ENCODE measurements at regions not wholly inside any gene's neighbourhood (a gene's known extent, or its start where the extent isn't known, plus 50 kb on each side); places are given as distances from the start of the nearest gene placed in this dataset.

DNA sequence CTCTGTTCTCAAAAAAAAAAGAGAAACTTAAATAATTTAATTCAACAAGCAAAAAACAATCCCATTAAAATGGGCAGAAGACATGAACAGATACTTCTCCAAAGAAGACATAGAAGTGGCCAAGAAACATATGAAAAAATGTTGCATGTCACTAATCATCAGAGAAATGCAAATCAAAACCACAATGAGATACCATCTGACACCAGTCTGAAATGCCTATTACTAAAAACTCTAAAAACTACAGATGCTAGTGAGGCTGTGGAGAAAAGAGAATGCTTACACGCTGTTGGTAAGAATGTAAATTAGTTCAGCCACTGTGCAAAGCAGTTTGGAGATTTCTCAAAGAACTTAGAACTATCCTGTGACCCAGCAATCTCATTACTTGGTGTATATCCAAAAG, 382.9 kb downstream of the OTOL1 start:
- TF ChIP-seq, protein P1, sequence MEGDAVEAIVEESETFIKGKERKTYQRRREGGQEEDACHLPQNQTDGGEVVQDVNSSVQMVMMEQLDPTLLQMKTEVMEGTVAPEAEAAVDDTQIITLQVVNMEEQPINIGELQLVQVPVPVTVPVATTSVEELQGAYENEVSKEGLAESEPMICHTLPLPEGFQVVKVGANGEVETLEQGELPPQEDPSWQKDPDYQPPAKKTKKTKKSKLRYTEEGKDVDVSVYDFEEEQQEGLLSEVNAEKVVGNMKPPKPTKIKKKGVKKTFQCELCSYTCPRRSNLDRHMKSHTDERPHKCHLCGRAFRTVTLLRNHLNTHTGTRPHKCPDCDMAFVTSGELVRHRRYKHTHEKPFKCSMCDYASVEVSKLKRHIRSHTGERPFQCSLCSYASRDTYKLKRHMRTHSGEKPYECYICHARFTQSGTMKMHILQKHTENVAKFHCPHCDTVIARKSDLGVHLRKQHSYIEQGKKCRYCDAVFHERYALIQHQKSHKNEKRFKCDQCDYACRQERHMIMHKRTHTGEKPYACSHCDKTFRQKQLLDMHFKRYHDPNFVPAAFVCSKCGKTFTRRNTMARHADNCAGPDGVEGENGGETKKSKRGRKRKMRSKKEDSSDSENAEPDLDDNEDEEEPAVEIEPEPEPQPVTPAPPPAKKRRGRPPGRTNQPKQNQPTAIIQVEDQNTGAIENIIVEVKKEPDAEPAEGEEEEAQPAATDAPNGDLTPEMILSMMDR (IDR thresholded peaks at IDR 0.05; ENCODE audit: insufficient read depth in 1 of 2, low read depth in 1 of 2, low read length in 1 of 2, severe bottlenecking in 1 of 2, unreplicated experiment in 1 of 2): no peak
- Histone ChIP-seq H3K4me3 (ENCODE audit: low read depth, low read length) (no peak overlapping the region), H3K36me3 (ENCODE audit: control insufficient read depth, insufficient read depth, low read length) (no peaks in the 10 kb centered on the region), H3K9me3 (no peaks in the 10 kb centered on the region), H3K4me1 (peaks cover 2% of the 10 kb centered on the region; the same call in 1 of the 2 replicates), H3K27me3 (replicated peaks; ENCODE audit: control insufficient read depth, insufficient read depth, low read length) (no peaks in the 10 kb centered on the region)
- Mint-ChIP-seq H3K27me3 (ENCODE audit: insufficient read depth, unreplicated experiment) (peaks cover 3% of the 10 kb centered on the region), H3K4me1 (ENCODE audit: low read depth, unreplicated experiment) (no peaks in the 10 kb centered on the region), H3K4me3 (ENCODE audit: unreplicated experiment) (no peak overlapping the region), H3K9me3 (ENCODE audit: unreplicated experiment) (peaks cover 8% of the 10 kb centered on the region), H3K27ac (ENCODE audit: unreplicated experiment) (no peak overlapping the region), H3K36me3 (ENCODE audit: insufficient read depth, unreplicated experiment) (no peaks in the 10 kb centered on the region)
- no TSS peak for BruUV-seq (replicated peaks)
- ChIA-PET POLR2A (no interaction called here), CTCF (no interaction called here)
- intact Hi-C loops (cut with micrococcal nuclease; ENCODE audit: unreplicated experiment): no loop called here
- DNase-seq: no peak

DNA sequence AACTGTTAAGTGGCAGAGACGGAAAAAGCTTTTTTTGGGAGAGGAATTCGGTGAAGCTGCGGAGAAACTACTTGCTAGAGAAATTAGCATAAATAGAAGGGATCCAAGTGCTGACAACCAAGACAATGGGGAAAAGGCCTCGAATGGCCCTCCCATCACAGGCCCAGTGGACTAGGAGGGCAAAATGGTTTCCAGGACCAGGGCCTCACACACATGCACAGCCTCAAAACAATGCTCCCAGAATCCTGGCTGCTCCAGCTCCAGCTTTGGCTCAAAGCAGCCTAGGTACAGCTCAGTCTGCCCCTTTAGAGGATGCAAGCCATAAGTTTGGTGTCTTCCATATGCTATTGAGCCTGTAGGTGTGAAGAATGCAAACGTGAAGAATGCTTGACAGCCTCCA, 388.2 kb downstream of the OTOL1 start:
- Histone ChIP-seq H3K4me3 (ENCODE audit: low read depth, low read length) (no peak overlapping the region), H3K9me3 (peaks cover 6% of the 10 kb centered on the region; the same call in 1 of the 2 replicates), H3K4me1 (peaks cover 4% of the 10 kb centered on the region; the same call in 1 of the 2 replicates), H3K36me3 (ENCODE audit: control insufficient read depth, insufficient read depth, low read length) (no peaks in the 10 kb centered on the region), H3K27me3 (replicated peaks; ENCODE audit: control insufficient read depth, insufficient read depth, low read length) (no peaks in the 10 kb centered on the region)
- TF ChIP-seq, protein P1 (IDR thresholded peaks at IDR 0.05; ENCODE audit: insufficient read depth in 1 of 2, low read depth in 1 of 2, low read length in 1 of 2, severe bottlenecking in 1 of 2, unreplicated experiment in 1 of 2): no peak
- BruUV-seq (replicated peaks): no TSS peak
- Mint-ChIP-seq H3K27me3 (ENCODE audit: insufficient read depth, unreplicated experiment) (no peaks in the 10 kb centered on the region), H3K36me3 (ENCODE audit: insufficient read depth, unreplicated experiment) (no peaks in the 10 kb centered on the region), H3K4me1 (ENCODE audit: low read depth, unreplicated experiment) (no peaks in the 10 kb centered on the region), H3K9me3 (ENCODE audit: unreplicated experiment) (peaks cover 12% of the 10 kb centered on the region), H3K4me3 (ENCODE audit: unreplicated experiment) (no peak overlapping the region), H3K27ac (ENCODE audit: unreplicated experiment) (no peak overlapping the region)
- CTCF ChIA-PET: no interaction called here
- POLR2A ChIA-PET: no interaction called here
- DNase-seq: no peak
- intact Hi-C loops (cut with micrococcal nuclease; ENCODE audit: unreplicated experiment): no loop called here

DNA sequence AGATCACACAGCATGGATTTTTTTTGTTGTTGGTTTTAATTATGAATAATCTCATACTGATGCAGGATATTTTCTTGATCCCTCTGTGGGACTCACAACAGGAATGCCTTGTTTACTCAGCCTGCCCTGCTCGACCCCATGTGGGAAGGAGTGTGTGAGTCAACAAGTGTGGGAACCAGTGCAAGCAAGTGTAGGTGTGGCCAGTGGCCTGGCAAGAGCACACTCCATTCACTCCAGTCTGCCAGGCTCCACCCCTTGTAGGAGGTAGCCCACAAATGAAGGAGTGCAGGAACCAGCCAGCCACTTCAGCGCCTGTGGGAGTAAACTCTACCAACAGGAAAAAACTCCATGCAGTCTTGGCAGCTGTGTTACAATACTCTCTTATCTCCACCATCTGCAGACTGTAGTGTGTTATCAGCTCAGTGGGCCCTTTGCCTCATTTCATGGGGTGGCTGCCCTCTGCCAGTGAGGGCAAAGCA, 393.6 kb downstream of the OTOL1 start:
- Mint-ChIP-seq H3K36me3 (ENCODE audit: insufficient read depth, unreplicated experiment) (no peaks in the 10 kb centered on the region), H3K27me3 (ENCODE audit: insufficient read depth, unreplicated experiment) (no peaks in the 10 kb centered on the region), H3K4me3 (ENCODE audit: unreplicated experiment) (no peak overlapping the region), H3K4me1 (ENCODE audit: low read depth, unreplicated experiment) (no peaks in the 10 kb centered on the region), H3K27ac (ENCODE audit: unreplicated experiment) (no peak overlapping the region), H3K9me3 (ENCODE audit: unreplicated experiment) (no peaks in the 10 kb centered on the region)
- TF ChIP-seq, protein P1 (IDR thresholded peaks at IDR 0.05; ENCODE audit: insufficient read depth in 1 of 2, low read depth in 1 of 2, low read length in 1 of 2, severe bottlenecking in 1 of 2, unreplicated experiment in 1 of 2): no peak
- no TSS peak for BruUV-seq (replicated peaks)
- Histone ChIP-seq H3K4me3 (ENCODE audit: low read depth, low read length) (no peak overlapping the region), H3K27me3 (replicated peaks; ENCODE audit: control insufficient read depth, insufficient read depth, low read length) (no peaks in the 10 kb centered on the region), H3K36me3 (ENCODE audit: control insufficient read depth, insufficient read depth, low read length) (no peaks in the 10 kb centered on the region), H3K9me3 (peaks cover 2% of the 10 kb centered on the region; the same call in 1 of the 2 replicates), H3K4me1 (peaks cover 4% of the 10 kb centered on the region)
- DNase-seq: no peak
- CTCF ChIA-PET: no interaction called here
- intact Hi-C loops (cut with micrococcal nuclease; ENCODE audit: unreplicated experiment): no loop called here
- POLR2A ChIA-PET: no interaction called here
